Right ventricle myocardium superior (tissue), 1 donor: ENCODE measurements at regions not wholly inside any gene's neighbourhood (a gene's known extent, or its start where the extent isn't known, plus 50 kb on each side); places are given as distances from the start of the nearest gene placed in this dataset.
"Not testable (repeated sequence)": the region's sequence is repeated elsewhere in the genome, so short reads cannot be mapped to it uniquely, and the experiment has no call there.

Experiments
- ATAC-seq: fragments of 200-7000 bp; cut with Tn5 transposase; one replicate; pipeline ENCODE4 v1.9.1; 2020; ENCODE audit warnings: mild to moderate bottlenecking; ENCODE audit not compliant: poor library complexity
- DNase-seq: peaks from one replicate; pipeline ENCODE4 v3.0.0-alpha.2; 2020
- intact Hi-C: fragments of 100-400 bp; cut with DNase I; formaldehyde crosslinking; loops from one replicate; pipeline ENCODE4 v1.11.2; 2022
- donor health status: DM: no; HTN: yes; CAD: no; lungs with severe emphysema.

DNA sequence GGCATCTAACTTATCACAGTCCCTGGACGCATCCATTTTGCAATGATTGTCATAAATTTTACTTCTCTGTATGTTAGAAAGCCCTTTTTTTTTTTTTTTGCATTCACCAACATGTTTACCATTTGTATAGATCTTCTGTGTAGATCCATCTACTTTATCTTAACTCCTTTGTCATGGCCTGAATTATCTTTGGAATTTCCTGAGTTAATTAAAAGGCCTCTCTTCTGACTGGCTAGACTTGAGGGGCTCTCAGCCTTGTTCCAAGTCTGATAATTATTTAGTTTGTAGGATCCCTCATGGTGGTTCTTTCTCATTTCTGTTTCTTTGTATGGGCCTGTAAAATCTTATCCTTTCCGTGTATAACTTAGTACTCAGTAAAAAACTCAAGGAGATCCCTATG, 387.0 kb downstream of the C12orf50 start:
- intact Hi-C loops, result no loop called here
- no peak for DNase-seq
- no peak for ATAC-seq

- intact Hi-C loops, result no loop called here
- ATAC-seq, result no peak
Measured at GRCh38 chr12:87618199-87618598, 411.0 kb downstream of the C12orf50 start.

DNA sequence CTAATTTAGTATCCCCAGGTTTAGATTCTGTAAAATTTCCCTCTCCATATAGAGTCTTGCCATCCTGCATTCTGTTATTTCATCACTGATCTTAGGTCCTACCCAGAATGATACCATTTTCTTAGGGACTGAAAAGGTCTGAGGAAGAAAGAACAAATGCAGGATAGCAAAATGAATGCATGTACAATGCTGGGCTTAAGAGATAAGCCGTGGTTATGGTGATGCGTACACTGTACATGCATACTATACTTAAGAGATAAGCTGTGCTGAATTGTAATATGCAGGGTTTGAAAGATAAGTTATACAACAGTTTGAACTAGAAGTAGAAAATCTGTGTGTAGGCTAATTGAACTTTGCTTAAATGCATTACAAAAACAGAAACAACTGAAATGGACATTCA, 416.2 kb downstream of the C12orf50 start:
- intact Hi-C loops, result no loop called here
- ATAC-seq (no peak), DNase-seq (no peak)

More at GRCh38 chr12:87618199-87618598, 411.0 kb downstream of the C12orf50 start:
- no peak for DNase-seq

GRCh38 chr12:87608321-87608720, 420.9 kb downstream of the C12orf50 start:
- DNase-seq (no peak), ATAC-seq (no peak)
- intact Hi-C loops, result no loop called here

DNA sequence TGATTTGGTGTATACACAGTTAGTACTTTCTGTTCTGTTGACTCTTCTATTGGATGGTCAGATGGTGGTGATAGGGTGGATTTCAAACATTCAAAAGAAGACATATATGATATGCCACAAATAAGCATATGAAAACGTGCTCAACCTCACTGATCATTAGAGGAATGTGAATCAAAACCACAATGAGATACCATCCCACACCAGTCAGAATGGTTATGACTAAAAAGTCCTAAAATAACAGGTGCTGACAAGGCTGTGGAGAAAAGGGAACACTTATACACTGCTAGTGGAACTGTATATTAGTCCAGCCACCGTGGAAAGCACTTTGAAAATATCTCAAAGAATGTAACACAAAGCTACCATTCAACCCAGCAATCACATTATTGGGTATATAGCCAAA, 425.5 kb downstream of the C12orf50 start:
- ATAC-seq (no peak), DNase-seq (no peak)
- intact Hi-C loops, result no loop called here

- ATAC-seq (no peak), DNase-seq (no peak)
- intact Hi-C loops, result no loop called here
Measured at GRCh38 chr12:87599459-87599858, 429.7 kb downstream of the C12orf50 start.

DNA sequence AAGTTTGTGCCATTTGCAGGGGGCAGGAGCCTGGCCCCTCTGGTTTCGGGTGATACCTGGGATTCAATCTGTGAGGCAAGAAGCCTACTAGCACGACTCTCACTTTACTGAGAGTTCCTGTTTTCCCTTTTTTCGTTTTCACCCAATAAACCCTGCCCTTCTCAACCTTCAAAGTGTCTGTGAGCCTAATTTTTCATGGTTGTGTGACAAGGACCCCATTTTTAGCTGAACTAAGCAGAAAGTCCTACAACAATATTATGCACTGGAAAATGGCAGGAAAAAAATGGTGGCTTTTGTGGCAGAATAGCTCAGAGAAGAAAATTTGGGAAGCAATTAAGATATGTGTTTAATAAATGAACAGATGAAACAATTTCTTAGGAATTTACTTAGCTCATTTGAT, 432.1 kb downstream of the C12orf50 start:
- intact Hi-C loops, result no loop called here
- DNase-seq (no peak), ATAC-seq (no peak)

DNA sequence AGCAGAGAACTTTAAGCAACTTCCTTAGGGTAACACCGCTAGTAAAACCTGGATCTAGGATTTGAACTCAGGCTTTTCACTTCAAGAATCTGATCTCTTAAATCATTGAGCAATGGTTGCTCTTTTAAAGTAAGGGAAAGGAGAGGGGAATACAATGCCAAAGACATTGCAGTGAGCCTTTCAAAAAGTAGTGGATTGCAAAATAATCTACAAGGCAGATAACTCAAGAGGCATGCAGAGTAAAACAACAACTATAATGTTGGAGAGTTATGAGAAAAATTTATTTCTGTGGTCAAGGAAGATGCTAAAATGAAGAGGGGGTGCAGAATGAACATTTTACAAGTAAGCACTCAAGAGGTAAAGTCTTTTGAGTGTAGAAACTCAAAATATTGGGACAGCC, 432.6 kb downstream of the C12orf50 start:
- intact Hi-C loops, result no loop called here
- no peak for ATAC-seq
- DNase-seq, result no peak

DNA sequence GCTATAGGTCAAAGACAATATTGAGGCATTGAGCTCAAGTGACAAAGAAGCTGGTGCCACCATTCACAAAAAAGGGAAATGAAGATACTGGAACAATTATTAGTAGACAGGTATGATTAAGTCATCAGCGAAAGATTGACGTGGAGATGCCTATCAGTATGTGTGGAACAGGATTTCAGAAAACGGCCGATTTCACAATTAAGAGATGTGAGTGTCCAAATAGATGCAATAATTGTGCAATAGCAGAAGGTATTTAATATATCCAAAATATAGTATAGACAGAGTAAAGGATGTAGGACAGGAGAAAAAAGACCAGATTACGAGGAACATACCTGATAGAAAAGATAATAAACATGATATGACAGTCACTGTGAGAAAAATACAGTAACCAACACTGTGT, 433.1 kb downstream of the C12orf50 start:
- no peak for DNase-seq
- intact Hi-C loops, result no loop called here
- no peak for ATAC-seq

DNA sequence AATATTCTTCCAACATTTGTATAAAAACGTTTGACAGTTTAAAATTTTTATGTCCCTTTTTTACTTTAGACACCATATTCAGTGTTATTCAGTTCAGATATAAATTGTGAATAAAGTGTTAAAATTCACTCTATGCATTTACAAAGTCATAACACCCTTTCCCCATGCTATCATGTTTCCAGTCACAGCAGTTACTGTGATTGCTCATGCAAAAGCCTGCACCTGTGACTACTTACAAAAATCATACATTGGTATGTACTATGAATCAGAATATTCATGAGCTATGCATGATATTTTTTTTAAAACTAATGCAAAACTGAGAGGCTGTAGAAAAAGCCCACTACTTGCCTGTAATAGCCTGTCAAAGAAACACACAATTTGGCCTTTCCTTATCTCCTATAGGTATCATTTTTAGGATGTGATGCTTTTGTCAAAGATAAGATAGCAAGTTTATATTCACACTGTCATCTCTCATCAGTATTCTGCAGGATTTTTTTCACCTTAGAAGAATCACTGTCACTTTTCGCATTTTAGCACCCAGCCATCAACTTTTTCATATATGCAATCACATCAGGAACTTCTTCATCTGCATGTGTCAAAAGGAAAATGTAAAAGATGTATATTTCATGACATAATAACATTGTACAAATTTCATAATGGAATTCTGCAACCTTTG, 443.2 kb downstream of the C12orf50 start:
- intact Hi-C loops, result no loop called here
- ATAC-seq (no peak), DNase-seq (no peak)

GRCh38 chr12:87579091-87579490, 450.1 kb downstream of the C12orf50 start:
- DNase-seq, ATAC-seq, intact Hi-C loops: not testable (repeated sequence)

GRCh38 chr12:87575906-87576305, 453.3 kb downstream of the C12orf50 start:
- intact Hi-C loops, result no loop called here

GRCh38 chr12:87566918-87567317, 462.3 kb downstream of the C12orf50 start:
- intact Hi-C loops, DNase-seq, ATAC-seq: not testable (repeated sequence)

More at GRCh38 chr12:87575906-87576305, 453.3 kb downstream of the C12orf50 start:
- ATAC-seq, result no peak
- no peak for DNase-seq

- intact Hi-C loops, result no loop called here
- no peak for DNase-seq
- ATAC-seq, result no peak
Measured at GRCh38 chr12:87556985-87557384, 472.2 kb downstream of the C12orf50 start.

- intact Hi-C loops, DNase-seq, ATAC-seq: not testable (repeated sequence)
Measured at GRCh38 chr12:87531213-87531612, 498.0 kb downstream of the C12orf50 start.

DNA sequence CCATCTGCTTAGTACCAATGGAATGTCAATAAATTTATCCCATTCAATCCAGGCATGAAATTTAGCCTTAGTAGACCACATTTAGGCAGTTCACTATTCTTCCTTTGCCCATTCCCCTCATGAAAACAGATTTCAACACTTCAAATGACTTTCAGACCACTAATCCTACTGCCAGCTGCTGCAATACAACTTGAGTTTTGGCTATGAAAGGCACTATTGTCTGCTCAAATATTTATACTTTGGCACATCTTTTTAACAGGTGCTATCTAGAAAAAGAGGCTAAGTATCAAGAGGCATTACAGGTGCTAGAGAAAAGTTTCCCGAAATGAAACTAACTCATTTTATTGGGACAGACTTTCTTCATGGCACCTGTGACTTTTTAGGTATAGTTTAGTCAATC, 499.8 kb downstream of the C12orf50 start:
- ATAC-seq, result no peak
- intact Hi-C loops, result no loop called here
- no peak for DNase-seq

GRCh38 chr12:87520968-87521367, 508.2 kb downstream of the C12orf50 start:
- intact Hi-C loops, result no loop called here
- no peak for DNase-seq
- ATAC-seq, result no peak

DNA sequence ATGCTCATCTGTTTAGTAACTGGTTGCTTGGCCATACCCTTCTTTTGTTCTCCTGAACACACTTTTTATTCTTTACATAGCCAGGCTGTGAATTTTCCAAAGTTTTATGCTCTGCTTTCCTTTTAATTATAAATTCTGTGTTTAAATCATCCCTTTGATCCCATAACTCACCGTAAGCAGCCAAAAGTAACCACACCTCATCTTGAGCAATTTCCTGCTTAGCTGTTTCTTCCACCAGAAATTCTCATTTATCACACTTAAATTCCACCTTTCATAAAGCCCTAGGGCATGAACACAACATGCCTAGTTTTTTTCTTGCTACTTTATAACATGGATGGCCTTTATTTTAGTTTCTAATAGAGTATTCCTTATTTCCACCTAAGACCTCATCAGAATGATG, 510.7 kb downstream of the C12orf50 start:
- no peak for ATAC-seq

GRCh38 chr12:87518036-87518435, 511.2 kb downstream of the C12orf50 start:
- intact Hi-C loops, result no loop called here
- ATAC-seq (no peak), DNase-seq (no peak)

More for the DNA sequence above, 510.7 kb downstream of the C12orf50 start:
- DNase-seq, result no peak
- intact Hi-C loops, result no loop called here

- no peak for ATAC-seq
- no peak for DNase-seq
- intact Hi-C loops, result no loop called here
Measured at GRCh38 chr12:87513536-87514280, 515.5 kb downstream of the C12orf50 start.
